Adrenal gland (tissue), 5 donors: ENCODE measurements at regions not wholly inside any gene's neighbourhood (a gene's known extent, or its start where the extent isn't known, plus 50 kb on each side); places are given as distances from the start of the nearest gene placed in this dataset.

Experiments
- CTCF ChIP-seq, 6 experiments: fragments of 450-650 bp in 4 of 6; fragments of 200-600 bp in 2 of 6; sonication (generic) in 1 of 6; IDR thresholded peaks; 1 replicate in 5 of 6; 2 replicates in 1 of 6; pipeline versions ENCODE4 v1.5.1 to v1.8.0; 2016 to 2021; ENCODE audit warnings: antibody characterized with exemption in 6 of 6, mild to moderate bottlenecking in 2 of 6, moderate library complexity in 1 of 6
- POLR2A ChIP-seq, 2 donors: fragments of 450-650 bp; IDR thresholded peaks; one replicate each; pipeline ENCODE4 v1.6.1; 2017; ENCODE audit warnings: antibody characterized with exemption in 2 of 2, mild to moderate bottlenecking in 2 of 2, moderate library complexity in 1 of 2
- donor health status: DM: no; HTN: no; CAD: no.

GRCh38 chr21:28789523-28789922 lies 203.2 kb downstream of the LTN1 start:
- TF ChIP-seq POLR2A (IDR thresholded peaks at IDR 0.05) (no peak), CTCF (IDR thresholded peaks at IDR 0.05) (no peak)
